GM23338 (cell line): ENCODE measurements at regions not wholly inside any gene's neighbourhood (a gene's known extent, or its start where the extent isn't known, plus 50 kb on each side); places are given as distances from the start of the nearest gene placed in this dataset.

Experiments used
- ATAC-seq: fragments of 200-7000 bp; cut with Tn5 transposase; 3 replicates; pipeline ENCODE4 v1.9.1; 2020
- DNase-seq: peaks from one replicate; pipeline ENCODE4 v3.0.0-alpha.2; 2015; ENCODE audit warnings: low spot score
- H2AFZ ChIP-seq: fragments of 200-600 bp; sonication (generic); 2 replicates; pipeline ENCODE4 v1.8.0; 2016; ENCODE audit warnings: antibody characterized with exemption, mild to moderate bottlenecking, moderate library complexity
- H3F3A ChIP-seq: fragments of 200-600 bp; sonication (generic); replicated peaks from 2 replicates; pipeline ENCODE4 v1.8.0; 2017; ENCODE audit warnings: antibody characterized with exemption, mixed run types, low read depth
- H3K27ac ChIP-seq: fragments of 200-600 bp; sonication (generic); 2 replicates; pipeline ENCODE4 v1.6.1; 2016; ENCODE audit warnings: low read depth
- H3K27me3 ChIP-seq: fragments of 200-600 bp; sonication (generic); 2 replicates; pipeline ENCODE4 v1.8.0; 2016; ENCODE audit warnings: mild to moderate bottlenecking, mixed run types, moderate library complexity; ENCODE audit not compliant: insufficient read depth
- H3K36me3 ChIP-seq: fragments of 200-600 bp; sonication (generic); 2 replicates; pipeline ENCODE4 v1.8.0; 2016; ENCODE audit warnings: mild to moderate bottlenecking; ENCODE audit not compliant: insufficient read depth
- H3K4me1 ChIP-seq: fragments of 200-600 bp; sonication (generic); 2 replicates; pipeline ENCODE4 v1.8.0; 2016; ENCODE audit warnings: mild to moderate bottlenecking, moderate library complexity; ENCODE audit not compliant: insufficient read depth
- H3K4me2 ChIP-seq: fragments of 200-600 bp; sonication (generic); 2 replicates; pipeline ENCODE4 v1.7.1; 2017; ENCODE audit warnings: mixed run types
- H3K4me3 ChIP-seq: fragments of 200-600 bp; sonication (generic); 2 replicates; pipeline ENCODE4 v1.6.1; 2016; ENCODE audit warnings: mixed run types
- H3K79me2 ChIP-seq: fragments of 200-600 bp; sonication (generic); replicated peaks from 2 replicates; pipeline ENCODE4 v1.8.0; 2017; ENCODE audit warnings: mild to moderate bottlenecking; ENCODE audit not compliant: insufficient read depth
- H3K9me2 ChIP-seq: fragments of 200-600 bp; sonication (generic); 2 replicates; pipeline ENCODE4 v1.8.0; 2017; ENCODE audit not compliant: insufficient read depth
- H4K20me1 ChIP-seq: fragments of 200-600 bp; sonication (generic); replicated peaks from 2 replicates; pipeline ENCODE4 v1.8.0; 2017; ENCODE audit warnings: mild to moderate bottlenecking; ENCODE audit not compliant: insufficient read depth
- H3K27ac Mint-ChIP-seq: 2 replicates; pipeline ENCODE4 v1.8.0; 2020; ENCODE audit warnings: inconsistent platforms, mild to moderate bottlenecking, moderate library complexity, mixed read lengths
- H3K27me3 Mint-ChIP-seq: 3 replicates; pipeline ENCODE4 v1.8.0; 2022; ENCODE audit warnings: low read depth, mild to moderate bottlenecking, moderate library complexity, mixed read lengths, inconsistent platforms; ENCODE audit not compliant: insufficient read depth, poor library complexity
- H3K36me3 Mint-ChIP-seq: 3 replicates; pipeline ENCODE4 v1.8.0; 2021; ENCODE audit warnings: low read depth, mild to moderate bottlenecking, inconsistent platforms, moderate library complexity, mixed read lengths
- H3K4me1 Mint-ChIP-seq: 3 replicates; pipeline ENCODE4 v1.8.0; 2020; ENCODE audit warnings: mild to moderate bottlenecking, inconsistent platforms, mixed read lengths
- H3K4me3 Mint-ChIP-seq: 3 replicates; pipeline ENCODE4 v1.8.0; 2021; ENCODE audit warnings: moderate library complexity, mild to moderate bottlenecking, inconsistent platforms, mixed read lengths
- H3K9me3 Mint-ChIP-seq: 3 replicates; pipeline ENCODE4 v1.8.0; 2020; ENCODE audit warnings: moderate library complexity, mild to moderate bottlenecking, inconsistent platforms, mixed read lengths
- CREB1 ChIP-seq: fragments of 250-450 bp; sonication (Bioruptor Pico); IDR thresholded peaks from 2 replicates; pipeline ENCODE4 v1.5.0; 2020; ENCODE audit warnings: low read depth, mild to moderate bottlenecking, moderate library complexity
- ETS1 ChIP-seq: IDR thresholded peaks from 2 replicates; pipeline ENCODE4 v1.6.1; 2016; ENCODE audit warnings: antibody characterized with exemption
- EZH2 ChIP-seq: fragments of 200-600 bp; sonication (generic); IDR thresholded peaks from one replicate; pipeline ENCODE4 v1.8.0; 2017; ENCODE audit warnings: antibody characterized with exemption, mild to moderate bottlenecking, low read depth; ENCODE audit not compliant: unreplicated experiment
- EZH2phosphoT487 ChIP-seq: fragments of 200-600 bp; sonication (generic); IDR thresholded peaks from one replicate; pipeline ENCODE4 v1.8.1; 2018; ENCODE audit warnings: antibody characterized with exemption; ENCODE audit not compliant: unreplicated experiment
- JUNB ChIP-seq: IDR thresholded peaks from one replicate; pipeline ENCODE4 v1.6.1; 2016; ENCODE audit warnings: antibody characterized with exemption; ENCODE audit not compliant: unreplicated experiment
- NANOG ChIP-seq: IDR thresholded peaks from 2 replicates; pipeline ENCODE4 v1.6.1; 2016; ENCODE audit warnings: antibody characterized with exemption, borderline replicate concordance
- POLR2AphosphoS5 ChIP-seq: IDR thresholded peaks from 2 replicates; pipeline ENCODE4 v1.6.1; 2016; ENCODE audit warnings: antibody characterized with exemption, low read depth
- REST ChIP-seq: IDR thresholded peaks from one replicate; pipeline ENCODE4 v1.6.1; 2018; ENCODE audit warnings: antibody characterized with exemption; ENCODE audit not compliant: unreplicated experiment
- STAT1 ChIP-seq: IDR thresholded peaks from one replicate; pipeline ENCODE4 v1.6.1; 2016; ENCODE audit warnings: antibody characterized with exemption; ENCODE audit not compliant: unreplicated experiment
- ZNF114 ChIP-seq: fragments of 250-450 bp; sonication (Bioruptor Pico); IDR thresholded peaks from 2 replicates; pipeline ENCODE4 v1.5.0; 2020; ENCODE audit warnings: mild to moderate bottlenecking, moderate library complexity
- ZNF331 ChIP-seq: fragments of 250-450 bp; sonication (Bioruptor Pico); IDR thresholded peaks from 2 replicates; pipeline ENCODE4 v1.5.0; 2020; ENCODE audit warnings: low read depth, mild to moderate bottlenecking, moderate library complexity
- ZNF462 ChIP-seq: fragments of 250-450 bp; sonication (Bioruptor Pico); IDR thresholded peaks from 2 replicates; pipeline ENCODE4 v1.5.0; 2020; ENCODE audit warnings: mild to moderate bottlenecking, moderate library complexity
- TF ChIP-seq, protein P1 (sequence below), 2 experiments: fragments of 200-600 bp in 1 of 2; sonication (generic) in 1 of 2; conservative IDR thresholded peaks; 2 replicates each; pipeline versions ENCODE4 v1.5.1 to v1.6.1; 2016 to 2017; ENCODE audit warnings: antibody characterized with exemption in 2 of 2, low read depth in 2 of 2, mild to moderate bottlenecking in 2 of 2, moderate library complexity in 1 of 2

DNA sequence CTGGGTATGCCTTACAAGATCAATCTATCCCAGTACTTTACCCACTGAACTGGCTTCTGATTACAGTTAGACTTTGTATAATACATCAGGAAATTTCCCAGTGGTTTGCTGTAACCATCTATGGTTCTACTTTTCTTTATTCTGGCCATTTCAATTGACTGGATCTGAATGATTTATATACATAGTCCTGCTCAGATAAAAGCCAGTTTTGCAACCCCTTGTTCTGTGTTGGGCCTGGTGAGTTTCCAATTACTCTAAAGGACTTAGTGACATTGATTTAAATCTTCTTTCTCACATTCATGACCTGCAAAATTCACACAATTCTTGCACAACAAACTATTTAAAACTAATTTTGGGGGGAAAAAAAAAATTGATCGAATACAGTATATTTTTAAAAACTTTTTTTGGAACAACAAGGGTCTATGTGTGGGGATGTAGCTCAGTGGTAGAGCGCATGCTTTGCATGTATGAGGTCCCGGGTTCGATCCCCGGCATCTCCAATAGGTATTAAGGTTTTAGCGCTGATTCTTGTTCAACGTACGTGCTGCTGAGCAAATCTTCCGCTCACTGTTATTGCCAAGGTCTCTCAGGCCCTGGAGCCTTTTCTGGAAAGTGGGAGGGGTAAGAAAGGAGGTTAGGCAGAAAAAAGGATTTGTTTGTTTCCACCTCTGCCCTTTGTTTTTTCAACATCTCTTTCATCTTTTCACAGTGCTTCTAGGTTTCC is 117.5 kb downstream of the GPX5 start:
- Mint-ChIP-seq H3K9me3 (peaks cover 16% of the 10 kb centered on the region; the same call in 2 of the 3 replicates), H3K4me1 (no peaks in the 10 kb centered on the region), H3K4me3 (peak overlapping the region; percentile 76), H3K27ac (0 out of 2 replicates have a peak overlapping the region, but pooled peaks have one; percentile 72), H3K27me3 (peaks cover 11% of the 10 kb centered on the region), H3K36me3 (peaks cover 3% of the 10 kb centered on the region; the same call in 1 of the 3 replicates)
- Histone ChIP-seq H3K36me3 (no peaks in the 10 kb centered on the region), H3K4me3 (peak overlapping the region; percentile 45), H3F3A (no peaks in the 10 kb centered on the region), H3K9me2 (no peaks in the 10 kb centered on the region), H3K27me3 (peaks cover 4% of the 10 kb centered on the region; the same call in 1 of the 2 replicates), H3K4me1 (no peaks in the 10 kb centered on the region), H3K4me2 (peak overlapping the region; percentile 4; the same call in 1 of the 2 replicates), H3K27ac (no peak overlapping the region), H2AFZ (no peak overlapping the region), H4K20me1 (no peaks in the 10 kb centered on the region), H3K79me2 (no peaks in the 10 kb centered on the region)
- ATAC-seq (peak; percentile 85), DNase-seq (peak; percentile 83)
- TF ChIP-seq EZH2phosphoT487 (no peak), REST (no peak), NANOG (no peak), ETS1 (no peak), CREB1 (CRISPR knock-in tag) (peak; percentile 68; the same call in 1 of the 2 replicates), EZH2 (no peak), ZNF114 (CRISPR knock-in tag) (no peak), ZNF331 (CRISPR knock-in tag) (peak; percentile 21; the same call in 1 of the 2 replicates), ZNF462 (no peak), STAT1 (no peak), POLR2AphosphoS5 (no peak), JUNB (no peak)
- TF ChIP-seq, protein P1, sequence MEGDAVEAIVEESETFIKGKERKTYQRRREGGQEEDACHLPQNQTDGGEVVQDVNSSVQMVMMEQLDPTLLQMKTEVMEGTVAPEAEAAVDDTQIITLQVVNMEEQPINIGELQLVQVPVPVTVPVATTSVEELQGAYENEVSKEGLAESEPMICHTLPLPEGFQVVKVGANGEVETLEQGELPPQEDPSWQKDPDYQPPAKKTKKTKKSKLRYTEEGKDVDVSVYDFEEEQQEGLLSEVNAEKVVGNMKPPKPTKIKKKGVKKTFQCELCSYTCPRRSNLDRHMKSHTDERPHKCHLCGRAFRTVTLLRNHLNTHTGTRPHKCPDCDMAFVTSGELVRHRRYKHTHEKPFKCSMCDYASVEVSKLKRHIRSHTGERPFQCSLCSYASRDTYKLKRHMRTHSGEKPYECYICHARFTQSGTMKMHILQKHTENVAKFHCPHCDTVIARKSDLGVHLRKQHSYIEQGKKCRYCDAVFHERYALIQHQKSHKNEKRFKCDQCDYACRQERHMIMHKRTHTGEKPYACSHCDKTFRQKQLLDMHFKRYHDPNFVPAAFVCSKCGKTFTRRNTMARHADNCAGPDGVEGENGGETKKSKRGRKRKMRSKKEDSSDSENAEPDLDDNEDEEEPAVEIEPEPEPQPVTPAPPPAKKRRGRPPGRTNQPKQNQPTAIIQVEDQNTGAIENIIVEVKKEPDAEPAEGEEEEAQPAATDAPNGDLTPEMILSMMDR (conservative IDR thresholded peaks at IDR 0.05; ENCODE audit: low read depth in 2 of 2): no peak
